Activated CD4-positive, CD25-positive, alpha-beta regulatory T cell (primary cell): ENCODE measurements at regions not wholly inside any gene's neighbourhood (a gene's known extent, or its start where the extent isn't known, plus 50 kb on each side); places are given as distances from the start of the nearest gene placed in this dataset.
"Not testable (repeated sequence)": the region's sequence is repeated elsewhere in the genome, so short reads cannot be mapped to it uniquely, and the experiment has no call there.

Experiments used
- DNase-seq, 4 experiments: peaks; one replicate each; lab custom pipeline; 2025; lab: John Stamatoyannopoulos, UW

DNA sequence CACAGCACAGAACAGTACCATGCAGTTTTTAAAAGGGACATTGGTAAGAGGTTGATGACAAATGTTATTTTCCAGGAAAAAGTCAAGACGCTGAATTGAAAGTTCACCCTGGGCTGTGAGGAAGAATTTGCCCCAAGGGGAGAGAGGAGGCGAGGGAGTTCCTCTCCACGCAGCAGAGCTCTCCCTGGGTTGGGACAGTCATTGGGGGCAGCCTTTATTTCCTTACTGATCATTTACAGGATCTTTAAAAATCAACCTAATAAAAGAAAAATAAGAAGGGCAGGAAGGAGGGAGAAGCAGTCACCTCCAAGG, 49.9 kb upstream of the WNT7B start:
- DNase-seq: no peak

DNA sequence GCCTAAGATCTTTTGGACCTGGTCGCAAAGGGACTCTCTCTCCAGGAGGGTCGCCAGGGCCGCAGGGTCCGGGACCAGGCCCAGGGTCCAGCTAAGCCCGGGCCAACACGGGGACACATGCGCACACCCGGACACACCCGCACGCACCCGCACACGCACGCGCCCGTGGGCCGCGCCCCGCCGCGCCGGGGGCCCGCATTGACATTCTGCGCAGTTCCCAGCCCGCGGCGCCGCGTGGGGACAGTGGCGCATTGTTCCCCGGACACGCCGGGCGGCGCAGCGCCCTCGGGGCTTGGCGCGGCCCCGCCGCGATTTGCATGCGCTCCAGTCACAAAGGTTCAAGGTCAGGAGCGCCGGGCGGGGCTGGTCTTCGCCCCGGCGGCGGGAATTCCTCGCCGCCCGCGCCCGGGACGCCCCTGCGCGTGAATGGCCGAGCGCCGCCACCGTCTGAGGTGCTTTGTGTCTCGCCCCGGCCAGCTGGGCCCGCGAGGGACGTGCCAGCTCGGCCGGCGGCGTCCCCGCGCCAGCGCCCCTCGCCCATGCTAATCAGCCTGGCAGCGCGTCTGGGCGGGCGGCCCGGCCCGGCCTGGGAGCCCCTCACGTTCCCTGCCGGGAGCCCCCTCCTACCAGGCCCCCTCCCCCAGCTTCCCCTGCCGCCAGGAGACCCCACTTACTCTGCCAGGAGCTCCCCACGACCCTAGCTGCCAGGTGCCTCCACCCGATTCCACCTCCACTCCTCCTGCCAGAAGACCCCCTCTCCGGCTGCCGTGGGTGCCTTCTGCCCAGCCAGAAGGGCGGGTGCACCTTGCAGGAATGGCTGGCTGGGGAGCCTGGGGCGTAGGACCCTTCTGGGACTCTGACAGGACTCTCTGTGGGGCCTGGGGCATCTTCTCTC, 50.5 kb upstream of the WNT7B start:
- DNase-seq: no peak

DNA sequence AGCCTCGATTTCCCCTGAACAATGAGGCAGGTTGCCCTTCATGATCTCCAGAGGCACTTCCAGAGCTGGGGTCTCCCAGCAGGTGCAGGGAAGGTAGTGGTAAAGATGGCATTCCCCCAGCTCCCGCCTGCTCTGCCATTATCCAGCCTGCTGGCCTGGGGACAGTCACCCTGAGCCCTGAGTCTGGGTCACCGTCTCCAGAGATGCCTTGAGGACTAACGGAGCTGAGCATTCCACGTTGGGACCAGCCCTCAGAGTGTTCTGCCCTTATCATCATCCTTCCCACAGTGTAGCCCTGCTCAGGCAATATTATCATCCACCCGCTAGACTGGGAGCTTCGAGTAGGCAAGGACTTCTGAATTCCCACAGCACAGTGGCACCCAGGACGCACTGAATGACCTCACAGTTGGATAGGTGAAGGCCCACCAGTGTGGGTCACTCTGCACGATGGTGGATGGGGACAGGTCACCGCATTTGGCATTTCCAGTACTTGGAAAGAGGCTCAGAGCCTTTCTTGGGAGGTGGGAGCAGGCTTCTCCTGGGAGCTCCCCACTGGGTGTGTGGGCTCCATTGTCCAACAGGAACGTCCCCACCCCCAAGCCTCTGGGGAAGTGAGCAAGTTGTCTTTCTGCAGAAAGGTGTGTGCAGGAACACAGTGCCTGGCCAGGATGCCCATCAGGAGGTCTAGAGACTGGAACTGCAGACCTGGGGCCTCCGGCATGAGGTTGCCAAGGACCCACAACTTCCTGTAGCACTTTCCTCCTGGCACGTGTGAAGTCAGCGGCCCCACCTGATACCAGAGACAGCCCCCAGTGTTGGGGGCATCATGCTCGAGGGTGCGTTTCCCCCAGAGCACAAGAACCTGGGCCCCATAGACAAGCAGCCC, 51.4 kb upstream of the WNT7B start:
- DNase-seq: no peak

DNA sequence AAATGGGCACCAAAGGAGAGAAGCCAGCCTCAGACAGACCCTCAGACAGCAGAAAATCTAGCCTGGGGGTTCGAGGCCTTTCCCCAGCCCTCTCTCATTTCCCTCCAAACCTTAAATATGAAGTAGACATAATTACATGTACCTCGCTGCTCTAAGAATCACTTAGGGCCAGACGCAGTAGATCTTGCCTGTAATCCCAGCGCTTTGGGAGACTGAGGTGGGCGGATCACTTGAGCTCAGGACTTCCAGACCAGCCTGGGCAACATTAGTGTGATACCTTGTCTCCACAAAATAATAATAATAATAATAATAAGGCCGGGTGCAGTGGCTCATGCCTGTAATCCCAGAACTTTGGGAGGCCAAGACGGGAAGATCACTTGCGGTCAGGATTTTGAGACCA, 52.1 kb upstream of the WNT7B start:
- no peak for DNase-seq

DNA sequence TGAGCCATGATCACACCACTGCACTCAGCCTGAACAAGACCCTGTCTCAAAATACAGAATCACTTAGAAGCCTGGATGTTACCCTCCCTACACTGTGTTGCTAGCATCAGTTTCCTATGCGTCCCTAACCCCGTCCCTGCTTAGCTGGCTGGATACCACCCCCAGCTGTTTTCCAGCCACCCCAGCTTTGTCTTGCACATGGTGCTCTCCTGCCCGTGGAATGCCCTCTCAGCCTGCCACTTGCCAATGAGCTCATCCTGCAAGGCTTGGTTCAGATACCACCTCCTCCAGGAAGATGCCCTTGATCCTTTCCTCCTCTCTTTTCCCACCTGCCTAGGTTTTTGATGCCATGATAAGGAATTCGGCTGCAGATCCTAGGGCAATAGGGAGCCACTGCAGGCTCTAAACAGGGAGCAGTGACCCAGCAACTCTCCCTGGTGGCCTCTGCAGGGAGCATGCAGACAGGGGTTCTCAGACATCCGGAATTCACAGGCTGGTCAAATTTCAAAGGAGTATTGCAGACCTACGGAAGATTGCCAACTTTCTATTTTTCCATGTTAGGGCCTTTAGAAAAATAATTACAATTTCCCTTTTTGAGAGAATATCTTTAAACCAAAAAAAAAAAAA, 52.7 kb upstream of the WNT7B start:
- DNase-seq: no peak

DNA sequence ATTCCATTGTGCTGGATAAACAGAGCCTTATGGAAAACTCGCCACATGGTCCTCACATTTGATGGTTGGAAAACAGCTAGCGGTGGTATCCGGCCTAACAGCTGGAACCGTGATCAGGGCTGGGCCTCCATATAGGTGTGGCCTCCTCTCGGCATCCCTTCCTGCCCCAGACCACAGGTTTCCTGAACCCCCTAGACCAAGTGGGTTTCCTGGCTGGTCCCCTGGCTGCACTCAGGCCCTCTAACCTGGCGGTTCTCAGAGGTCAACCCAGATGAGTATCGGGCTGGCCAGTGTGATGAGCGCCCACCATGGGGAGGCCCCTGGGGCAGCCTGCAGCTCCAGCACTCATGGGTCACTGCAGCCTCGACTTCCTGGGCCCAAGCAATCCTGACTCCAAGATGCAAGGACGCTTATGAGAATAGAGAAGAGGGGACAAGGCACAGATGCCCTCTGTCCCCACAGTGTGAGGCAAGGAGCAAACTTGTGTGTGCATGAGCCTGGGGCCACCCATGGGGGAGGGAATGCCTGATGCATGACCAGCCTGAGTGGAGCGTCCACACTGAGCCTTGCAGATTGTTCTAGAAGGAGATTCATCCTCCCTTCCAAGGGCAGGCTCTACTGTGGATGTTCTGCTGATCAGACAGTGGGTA, 53.4 kb upstream of the WNT7B start:
- DNase-seq: no peak

DNA sequence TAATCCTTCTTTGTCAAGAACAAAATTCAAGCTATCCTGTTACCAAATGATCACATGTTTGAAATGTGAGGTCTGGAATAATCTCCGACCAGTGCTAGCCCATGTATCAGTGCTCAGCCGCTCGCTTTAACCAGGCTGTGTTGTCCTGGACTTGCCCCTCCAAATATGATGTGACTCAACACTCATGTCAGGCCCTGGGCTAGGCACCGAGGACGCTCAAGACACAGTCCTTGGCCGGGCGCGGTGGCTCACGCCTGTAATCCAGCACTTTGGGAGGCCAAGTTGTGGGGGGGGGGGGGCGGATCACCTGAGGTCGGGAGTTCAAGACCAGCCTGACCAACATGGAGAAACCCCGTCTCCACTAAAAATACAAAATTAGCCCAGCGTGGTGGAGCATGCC, 54.1 kb upstream of the WNT7B start:
- no peak for DNase-seq

DNA sequence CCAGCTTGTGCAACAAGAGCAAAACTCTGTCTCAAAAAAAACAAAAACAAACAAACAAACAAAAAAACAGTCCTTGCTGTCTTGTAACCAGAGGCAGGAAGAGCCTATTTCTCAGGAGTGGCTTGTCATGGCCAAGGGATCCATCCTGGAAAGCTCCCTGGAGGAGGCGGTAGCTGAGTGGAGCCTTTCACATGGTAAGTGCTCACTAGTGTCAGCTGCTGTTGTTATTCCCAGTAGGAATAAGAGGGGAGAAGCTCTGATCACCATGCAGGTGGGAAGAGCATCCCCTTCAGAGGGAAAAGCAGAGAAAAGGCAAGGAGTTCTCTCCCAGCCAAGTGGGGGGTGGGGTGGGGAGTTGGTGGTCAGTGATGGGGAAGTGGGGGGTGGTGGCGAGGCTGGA, 54.6 kb upstream of the WNT7B start:
- no peak for DNase-seq

DNA sequence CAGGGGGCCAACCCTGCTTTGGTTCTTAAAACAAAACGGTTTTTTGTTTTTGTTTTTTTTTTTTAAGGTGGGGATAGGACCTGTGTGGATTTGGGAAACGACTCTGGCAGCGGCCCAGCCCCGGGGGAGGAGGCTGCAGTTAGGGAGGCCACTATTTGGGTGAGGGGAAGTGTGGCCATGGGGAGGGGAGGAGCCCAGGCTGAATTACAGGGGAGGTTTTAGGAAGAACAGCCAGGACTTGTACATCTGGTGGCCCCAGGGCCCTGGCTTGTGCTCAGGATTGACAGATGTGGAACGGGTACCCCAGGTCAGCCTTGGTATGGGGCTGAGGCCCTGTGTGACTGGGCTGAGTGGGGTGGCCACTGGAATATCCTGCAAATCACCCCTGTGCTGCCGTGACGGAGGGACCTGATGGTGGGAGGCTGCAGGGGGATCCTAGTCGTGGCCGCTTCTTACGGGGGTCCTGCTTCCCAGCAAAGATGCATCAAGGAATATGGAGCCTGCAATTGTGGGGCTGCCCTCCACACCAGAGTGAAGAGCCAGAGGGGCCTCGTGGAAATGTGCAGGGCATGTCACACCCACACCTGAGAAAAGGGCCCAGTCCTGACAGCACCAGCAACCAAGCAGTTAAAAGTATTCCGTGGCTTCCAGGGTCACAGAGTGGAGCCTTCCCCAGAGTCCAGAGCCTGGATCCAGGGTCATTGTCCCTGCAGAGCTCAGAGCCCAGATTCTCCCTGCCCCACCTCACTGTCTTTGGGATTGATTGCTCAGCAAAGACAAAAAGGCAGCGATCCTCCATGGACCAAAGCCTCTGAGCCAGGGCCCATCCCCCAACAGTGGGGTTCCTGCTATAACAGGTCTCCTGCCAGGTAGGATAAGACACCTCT, 55.2 kb upstream of the WNT7B start:
- no peak for DNase-seq

DNA sequence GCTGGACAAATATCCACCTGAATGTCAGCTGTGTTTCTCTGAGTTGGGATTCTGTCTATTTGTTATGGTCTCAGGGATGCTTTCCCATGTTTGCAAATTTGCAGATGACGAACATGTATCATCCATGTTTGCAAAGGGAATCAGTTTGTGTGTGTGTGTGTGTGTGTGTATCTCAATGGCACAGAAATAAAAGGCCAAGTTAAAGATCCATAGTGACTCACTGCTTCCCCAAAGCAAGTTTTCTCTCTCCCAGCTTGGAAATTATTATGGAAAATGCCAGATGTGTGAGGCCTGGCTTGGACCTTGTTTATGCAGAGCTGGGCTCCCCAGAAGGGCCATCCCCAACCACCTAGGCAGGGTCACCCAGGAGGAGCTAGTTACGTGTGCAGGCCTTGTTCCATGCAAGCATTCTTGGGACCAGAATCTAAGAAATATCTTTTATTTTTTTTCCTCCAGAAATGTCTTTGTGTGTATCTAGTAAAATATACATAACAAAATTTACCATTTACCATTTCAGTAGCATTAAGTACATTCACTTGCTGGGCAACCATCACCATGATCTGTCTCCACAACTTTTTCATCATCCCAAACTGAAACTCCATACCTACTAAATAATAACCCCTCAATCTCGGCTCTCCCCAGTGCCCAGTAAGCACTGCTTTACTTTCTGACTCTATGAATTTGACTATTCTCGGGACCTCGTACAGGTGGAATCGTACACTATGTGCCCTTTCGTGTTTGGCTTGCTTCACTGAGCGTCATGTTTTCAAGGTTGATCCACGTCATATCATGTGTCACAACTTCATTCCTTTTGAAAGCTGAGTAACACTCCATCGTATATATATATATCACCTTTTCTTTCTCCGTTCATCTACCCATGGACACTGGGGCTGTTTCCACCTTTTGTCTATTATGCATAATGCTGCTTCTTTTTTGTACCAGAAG, 56.6 kb upstream of the WNT7B start:
- DNase-seq: no peak

DNA sequence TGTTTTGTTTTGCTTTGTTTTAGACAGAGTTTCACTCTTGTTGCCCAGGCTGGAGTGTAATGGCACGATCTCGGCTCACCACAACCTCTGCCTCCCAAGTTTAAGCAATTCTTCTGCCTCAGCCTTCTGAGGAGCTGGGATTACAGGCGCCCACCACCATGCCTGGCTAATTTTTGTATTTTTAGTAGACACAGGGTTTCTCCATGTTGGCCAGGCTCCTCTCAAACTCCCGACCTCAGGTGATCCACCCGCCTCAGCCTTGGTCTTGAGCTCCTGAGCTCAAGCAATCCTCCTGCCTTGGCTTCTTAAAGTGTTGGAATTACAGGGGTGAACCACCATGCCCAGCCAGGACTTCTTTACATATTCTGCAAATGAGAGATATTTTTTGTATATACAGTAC, 57.5 kb upstream of the WNT7B start:
- DNase-seq: not testable (repeated sequence)

DNA sequence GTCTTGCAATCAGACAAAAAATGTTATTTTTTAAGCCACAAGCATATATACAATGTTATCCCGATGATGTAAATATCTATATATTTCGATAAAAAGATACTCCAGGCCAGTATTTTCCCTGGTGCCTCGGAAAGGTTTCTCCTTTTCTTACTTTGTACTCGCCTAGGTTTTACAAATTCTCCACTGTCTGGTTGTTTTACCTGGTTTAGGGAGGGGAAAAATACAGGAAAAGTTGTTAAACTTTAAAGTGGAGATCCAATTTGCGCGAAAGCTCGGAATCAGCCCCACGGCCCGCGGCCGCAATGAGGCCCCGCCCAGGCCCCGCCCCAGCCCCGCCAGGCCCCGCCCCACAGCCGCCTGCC, 58.4 kb upstream of the WNT7B start:
- DNase-seq: no peak

DNA sequence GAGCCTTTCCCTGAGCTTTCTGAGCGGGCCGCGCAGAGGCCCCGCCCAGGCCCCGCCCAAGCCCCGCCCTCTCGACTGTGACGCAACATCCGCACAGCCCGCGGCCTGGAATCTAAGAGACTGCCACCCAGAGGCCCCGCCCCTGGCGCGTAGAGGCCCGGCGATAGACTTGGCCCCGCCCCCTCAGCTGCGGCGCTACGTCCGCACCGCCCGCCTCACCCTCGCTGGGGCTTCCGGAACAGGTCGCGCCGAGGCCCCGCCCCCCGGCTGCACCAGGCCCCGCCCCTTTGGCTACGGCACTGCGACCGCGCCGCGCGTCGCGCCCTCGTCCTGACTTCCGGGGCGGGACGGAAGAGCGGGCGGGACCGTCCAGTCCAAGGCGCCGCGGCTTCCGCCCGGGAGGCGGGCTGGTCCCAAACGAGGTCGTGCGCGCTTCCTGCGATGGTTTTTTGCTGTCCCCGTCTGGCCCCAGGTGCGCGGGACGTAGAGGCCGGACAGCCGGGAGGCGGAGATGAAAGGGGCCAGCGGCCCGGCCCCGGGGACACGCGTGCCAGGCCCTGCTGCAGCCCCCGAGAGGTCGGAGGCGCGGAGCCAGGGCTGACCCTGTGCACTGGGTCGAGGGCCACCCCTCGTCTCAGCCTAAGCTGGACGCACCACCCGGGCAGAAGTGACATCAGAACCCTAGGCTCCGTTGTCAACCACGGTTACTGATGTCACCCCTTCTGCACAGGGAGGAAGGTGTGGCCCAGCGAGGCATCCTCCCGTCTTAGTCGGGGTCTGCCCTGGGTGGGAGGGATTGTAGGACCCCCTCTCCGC, 59.0 kb upstream of the WNT7B start:
- peak; percentile 99 to 100 (median 100) for DNase-seq

DNA sequence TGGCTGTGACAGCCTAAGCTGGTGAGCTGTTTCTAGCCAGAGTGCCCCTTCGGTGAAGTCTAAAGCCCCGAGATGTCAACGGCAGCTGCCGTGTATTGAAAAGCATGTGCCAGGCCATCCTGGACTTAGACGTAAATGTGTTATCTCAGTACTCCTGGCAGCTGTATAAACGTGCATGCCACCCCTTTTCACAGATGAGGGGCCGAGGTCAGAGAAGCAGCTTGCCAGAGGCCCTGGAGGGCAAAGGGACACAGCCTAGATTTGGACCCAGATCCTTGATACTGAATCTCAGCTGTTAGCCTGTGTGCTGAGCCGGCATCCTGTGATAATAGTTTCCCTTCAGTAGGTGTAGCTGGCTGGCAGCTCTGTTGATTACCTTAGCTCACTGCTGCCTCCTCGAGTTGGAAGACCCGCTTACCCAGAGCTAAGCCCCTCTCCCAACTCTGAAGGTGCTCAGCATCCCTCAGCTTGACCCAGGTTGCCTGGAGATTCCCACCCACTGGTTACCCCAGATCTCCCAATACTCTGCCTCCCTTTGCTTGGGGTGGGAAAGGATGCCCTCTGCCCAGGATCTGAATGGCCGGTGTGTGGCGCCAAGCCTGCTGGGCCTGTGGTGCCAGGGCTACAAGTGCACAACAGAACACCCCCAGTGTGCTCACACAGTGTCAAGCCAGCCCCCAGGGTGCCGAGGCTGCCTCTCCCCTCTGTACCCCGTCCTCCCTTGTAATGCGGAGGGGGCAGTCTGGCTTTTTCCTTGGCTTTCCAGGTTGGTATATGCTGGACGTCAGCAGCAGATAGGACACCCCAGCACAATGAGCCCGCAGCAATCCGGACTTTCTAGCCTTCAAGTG, 59.8 kb upstream of the WNT7B start:
- peak in 2 of 4 experiments; percentile 20 to 36 for DNase-seq

DNA sequence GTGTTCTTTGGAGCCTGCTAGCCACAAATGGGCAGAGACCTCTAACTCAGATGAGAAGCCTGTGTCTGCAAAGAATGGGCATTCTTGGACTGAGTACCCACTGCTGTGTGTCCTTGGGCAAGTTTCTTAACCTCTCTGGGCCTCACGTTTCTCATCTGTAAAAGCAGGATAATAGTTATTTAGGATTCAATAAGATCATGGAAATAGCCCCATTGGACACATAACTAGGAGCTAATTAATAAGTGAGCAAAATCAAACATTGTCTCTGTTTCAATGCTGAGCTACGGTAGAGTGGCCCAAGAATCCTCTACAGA, 61.2 kb upstream of the WNT7B start:
- no peak for DNase-seq

DNA sequence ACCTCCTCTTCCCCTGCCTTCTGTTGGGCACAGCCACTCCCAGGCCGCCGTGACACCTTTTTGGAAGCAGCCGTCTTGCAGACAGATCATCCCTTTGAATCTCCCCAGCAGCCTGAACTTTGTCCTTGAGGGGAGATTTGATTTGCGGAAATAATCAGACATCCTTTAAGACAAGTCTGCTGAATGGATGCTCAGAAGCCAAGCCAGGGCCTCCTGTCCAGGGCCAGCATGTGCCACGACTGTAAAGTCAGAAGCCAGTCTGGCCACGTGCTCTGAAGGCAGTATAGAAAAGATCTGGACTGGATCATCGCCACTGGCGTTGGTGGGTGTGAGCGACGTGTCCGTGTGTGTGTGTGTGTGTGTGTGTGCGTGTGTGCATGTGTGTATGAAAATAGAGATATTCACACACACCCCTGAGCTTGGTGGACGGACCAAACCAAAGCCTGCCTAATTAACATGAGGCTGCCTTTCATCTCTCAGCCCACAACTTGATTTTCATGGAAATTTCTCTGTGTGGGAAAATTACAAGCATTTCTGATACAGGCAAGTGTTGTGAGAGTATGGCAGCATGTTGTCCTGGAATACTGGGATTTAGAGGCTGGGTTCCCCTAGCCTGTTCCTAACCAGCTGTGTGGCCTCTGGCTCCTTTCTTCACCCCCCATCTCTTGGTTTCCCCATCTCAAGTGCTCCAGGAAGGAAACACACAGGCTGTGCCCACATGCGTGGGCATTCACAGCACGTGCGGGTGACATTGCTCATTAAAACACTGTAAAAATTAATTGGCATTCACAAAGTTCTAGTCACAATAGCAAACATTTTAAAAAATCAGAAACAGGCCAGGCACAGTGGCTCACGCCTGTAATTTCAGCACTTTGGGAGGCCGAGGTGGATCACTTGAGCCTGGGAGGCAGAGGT, 61.8 kb upstream of the WNT7B start:
- no peak for DNase-seq

DNA sequence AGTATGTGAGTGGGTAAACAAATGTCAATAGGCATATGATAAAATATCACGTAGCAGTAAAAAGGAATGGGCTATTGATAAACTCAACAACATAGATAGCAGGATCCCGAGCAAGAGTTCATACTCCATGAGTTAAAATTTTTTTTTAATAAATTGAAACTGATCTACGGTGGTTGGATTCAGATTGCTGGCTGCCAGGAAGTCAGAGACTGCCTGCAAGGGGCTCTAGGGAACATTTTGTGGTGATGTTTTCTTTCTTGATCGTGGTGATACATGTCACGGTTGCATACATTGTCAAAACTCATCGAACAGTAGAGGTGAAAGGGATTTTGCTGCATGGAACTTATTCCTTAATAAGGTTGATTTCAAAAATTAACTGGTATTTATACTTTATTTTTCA, 62.6 kb upstream of the WNT7B start:
- no peak for DNase-seq
